DOHH2 (cell line): ENCODE measurements at regions not wholly inside any gene's neighbourhood (a gene's known extent, or its start where the extent isn't known, plus 50 kb on each side); places are given as distances from the start of the nearest gene placed in this dataset.

Experiments used
- CTCF ChIP-seq: fragments of 200-600 bp; sonication (generic); IDR thresholded peaks from one replicate; pipeline ENCODE4 v1.5.1; 2014; ENCODE audit warnings: antibody characterized with exemption, mild to moderate bottlenecking, low read depth, low read length; ENCODE audit not compliant: poor library complexity, severe bottlenecking
- EZH2phosphoT487 ChIP-seq: fragments of 200-600 bp; sonication (generic); IDR thresholded peaks from 2 replicates; pipeline ENCODE4 v1.6.1; 2017; ENCODE audit warnings: borderline replicate concordance, mild to moderate bottlenecking, antibody characterized with exemption, low read length, moderate library complexity, mixed read lengths

- TF ChIP-seq EZH2phosphoT487 (no peak), CTCF (no peak)
Measured at GRCh38 chr7:65304175-65304574, 69.5 kb upstream of the ZNF92 start.
